Inferior parietal cortex (tissue), 1 donor: ENCODE measurements at regions not wholly inside any gene's neighbourhood (a gene's known extent, or its start where the extent isn't known, plus 50 kb on each side); places are given as distances from the start of the nearest gene placed in this dataset.

Source experiments
- DNase-seq: peaks from one replicate; pipeline ENCODE4 v3.0.0-alpha.2; 2016; ENCODE audit errors: extremely low spot score

- no peak for DNase-seq
These were observed 64.9 kb upstream of the GALNT9 start for GRCh38 chr12:132393991-132394949.

DNA sequence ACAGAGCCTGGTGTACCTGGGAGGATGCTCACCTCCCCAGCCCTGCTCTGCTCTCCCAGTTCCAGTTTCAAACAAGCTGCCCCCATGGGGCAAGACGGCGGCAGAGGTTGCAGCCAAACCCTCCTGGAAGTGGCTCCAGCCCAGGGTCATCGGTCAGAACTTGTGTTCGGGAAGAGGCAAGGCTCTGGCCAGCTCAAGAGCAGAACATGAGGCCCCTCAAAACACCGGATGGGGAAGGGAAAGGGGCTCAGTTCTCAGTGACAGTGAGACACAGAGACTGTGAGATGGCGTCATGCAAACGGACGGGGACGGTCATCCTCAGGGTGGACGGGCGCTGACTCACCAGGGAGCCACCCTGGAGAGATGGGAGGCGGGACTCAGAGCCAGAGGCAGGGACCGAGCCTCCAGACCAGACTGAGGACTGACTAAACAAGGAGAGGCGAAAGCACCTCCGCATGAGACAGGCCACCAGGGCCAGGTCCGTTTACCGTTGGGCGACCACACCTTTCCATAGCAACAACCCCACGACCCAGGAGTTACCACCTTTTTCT is 63.9 kb upstream of the GALNT9 start:
- no peak for DNase-seq

GRCh38 chr12:132392389-132393244 is 63.2 kb upstream of the GALNT9 start:
- DNase-seq, result no peak

DNA sequence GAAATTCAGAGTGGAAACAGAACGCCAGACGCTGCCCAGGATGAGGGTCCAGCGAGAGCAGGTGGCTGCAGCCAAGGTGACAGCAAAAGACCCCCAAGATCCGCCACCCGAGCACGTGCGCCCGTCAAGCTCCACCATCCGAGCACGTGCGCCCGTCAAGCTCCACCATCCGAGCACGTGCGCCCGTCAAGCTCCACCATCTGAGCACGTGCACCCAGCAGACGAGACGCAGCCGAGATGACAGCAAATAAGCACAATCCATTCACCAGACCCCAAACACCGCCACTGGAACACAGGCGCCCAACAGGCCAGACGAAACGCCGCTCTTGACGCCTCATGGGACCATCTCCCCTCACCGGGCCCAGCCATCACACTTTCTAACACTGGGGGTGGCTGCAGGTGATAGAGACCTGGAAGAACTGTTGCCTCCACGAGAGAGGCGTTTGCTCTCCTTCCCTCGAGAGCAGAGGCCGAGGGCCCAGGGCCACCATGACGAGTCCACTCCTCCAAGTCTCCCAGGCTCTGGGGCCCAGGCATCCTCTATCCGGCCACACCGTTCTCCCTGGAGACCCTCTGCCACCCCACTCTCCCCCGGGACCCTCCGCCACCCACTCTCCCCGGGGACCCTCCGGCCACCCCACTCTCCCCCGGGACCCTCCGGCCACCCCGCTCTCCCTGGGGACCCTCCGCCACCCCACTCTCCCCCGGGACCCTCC is 62.1 kb upstream of the GALNT9 start:
- no peak for DNase-seq

GRCh38 chr12:132390287-132391076 is 61.1 kb upstream of the GALNT9 start:
- no peak for DNase-seq

DNA sequence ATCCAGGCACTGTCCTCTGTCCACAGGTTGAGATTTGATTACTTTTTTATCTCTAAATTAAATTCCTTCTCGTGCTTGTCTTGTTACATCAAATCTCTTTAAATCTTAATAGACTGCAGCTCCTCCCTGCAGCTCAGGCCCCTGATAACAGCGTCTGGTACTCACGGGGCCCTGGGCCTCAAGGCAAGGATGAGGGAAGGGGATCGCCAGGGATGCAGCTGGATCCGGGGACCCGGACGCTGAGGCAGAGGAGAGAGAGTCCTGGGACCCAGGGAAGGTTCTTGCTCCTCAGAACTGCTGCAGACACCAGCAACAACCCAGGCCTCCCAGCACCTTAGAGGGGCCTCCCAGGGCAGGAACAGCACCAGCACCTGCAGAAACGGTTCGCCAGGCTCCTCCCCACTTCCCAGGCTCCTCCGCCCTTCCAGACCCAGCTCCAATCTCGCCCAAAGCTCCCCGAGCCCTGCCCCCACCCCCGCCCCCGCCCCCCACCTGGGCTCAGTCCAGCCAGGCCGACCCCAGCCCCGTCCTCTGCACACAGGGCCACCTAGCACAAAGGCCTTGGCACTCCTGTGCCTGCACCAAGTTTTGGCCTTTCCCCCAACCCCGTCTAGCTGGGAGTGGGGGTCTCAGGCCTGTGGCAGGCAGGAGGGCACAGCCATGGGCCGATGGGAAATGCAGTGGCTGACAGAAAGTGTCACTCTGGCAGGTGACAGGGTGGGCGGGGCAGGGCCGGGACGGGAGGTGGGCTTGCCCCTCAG is 60.3 kb upstream of the GALNT9 start:
- DNase-seq, result no peak

- no peak for DNase-seq
These were observed 59.6 kb upstream of the GALNT9 start for GRCh38 chr12:132389026-132389425.

DNA sequence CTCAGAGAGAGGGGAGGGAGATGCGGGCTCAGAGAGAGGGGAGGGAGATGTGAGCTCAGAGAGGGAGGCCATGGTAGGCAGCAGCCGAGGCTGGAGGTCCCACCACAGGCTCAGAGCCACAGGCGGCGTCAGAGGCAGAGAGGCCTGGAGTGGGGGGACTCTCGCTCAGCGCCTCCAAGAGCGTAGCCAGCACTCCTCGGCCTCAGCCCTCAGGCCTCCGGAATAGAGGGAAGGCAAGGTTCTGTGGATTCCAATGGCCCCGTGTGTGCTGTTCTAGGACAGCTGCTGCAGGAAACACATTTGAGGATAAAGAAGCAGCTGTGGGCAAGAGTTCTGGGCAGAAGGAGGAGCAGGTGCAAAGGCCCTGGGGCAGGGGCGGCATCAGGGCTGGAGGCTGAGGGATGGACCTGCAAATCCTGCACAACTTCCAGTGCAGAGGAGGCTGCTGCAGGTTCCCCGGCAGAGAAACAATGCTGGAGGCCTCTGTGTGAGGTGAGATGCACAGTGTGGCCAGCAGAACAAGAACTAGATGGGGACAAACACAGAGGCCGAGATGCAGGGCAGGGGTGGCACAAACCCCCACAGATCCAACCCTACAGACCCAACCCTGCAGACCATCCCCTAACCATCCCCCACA is 59.1 kb upstream of the GALNT9 start:
- no peak for DNase-seq

DNA sequence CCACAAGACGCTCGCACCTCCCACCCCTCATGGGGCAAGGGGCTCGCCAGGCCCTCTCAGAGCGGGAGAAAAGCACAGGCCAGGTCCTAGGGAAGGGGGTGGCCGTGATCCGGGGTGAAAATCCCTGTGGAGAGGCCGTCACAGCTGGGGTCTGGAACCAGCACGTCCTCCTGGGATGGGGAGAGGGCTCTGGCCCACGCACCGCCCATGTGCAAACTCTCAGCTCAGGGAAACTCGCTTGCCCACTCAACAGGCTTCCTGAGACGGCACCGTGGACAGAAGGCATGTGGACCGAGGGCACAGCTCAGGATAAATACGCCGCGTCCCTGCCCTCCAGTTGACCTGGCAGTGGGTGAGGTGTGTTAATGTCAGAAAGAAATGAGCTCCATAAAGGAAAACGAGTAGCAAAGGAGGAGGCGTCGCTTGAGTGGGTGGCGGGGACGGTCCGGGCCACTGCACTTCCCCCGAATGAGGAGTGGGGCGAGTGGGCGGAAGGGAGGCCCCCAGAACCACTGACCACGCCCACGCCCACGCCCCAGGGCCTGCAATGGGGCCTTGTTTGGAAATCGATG is 57.6 kb upstream of the GALNT9 start:
- no peak for DNase-seq

DNA sequence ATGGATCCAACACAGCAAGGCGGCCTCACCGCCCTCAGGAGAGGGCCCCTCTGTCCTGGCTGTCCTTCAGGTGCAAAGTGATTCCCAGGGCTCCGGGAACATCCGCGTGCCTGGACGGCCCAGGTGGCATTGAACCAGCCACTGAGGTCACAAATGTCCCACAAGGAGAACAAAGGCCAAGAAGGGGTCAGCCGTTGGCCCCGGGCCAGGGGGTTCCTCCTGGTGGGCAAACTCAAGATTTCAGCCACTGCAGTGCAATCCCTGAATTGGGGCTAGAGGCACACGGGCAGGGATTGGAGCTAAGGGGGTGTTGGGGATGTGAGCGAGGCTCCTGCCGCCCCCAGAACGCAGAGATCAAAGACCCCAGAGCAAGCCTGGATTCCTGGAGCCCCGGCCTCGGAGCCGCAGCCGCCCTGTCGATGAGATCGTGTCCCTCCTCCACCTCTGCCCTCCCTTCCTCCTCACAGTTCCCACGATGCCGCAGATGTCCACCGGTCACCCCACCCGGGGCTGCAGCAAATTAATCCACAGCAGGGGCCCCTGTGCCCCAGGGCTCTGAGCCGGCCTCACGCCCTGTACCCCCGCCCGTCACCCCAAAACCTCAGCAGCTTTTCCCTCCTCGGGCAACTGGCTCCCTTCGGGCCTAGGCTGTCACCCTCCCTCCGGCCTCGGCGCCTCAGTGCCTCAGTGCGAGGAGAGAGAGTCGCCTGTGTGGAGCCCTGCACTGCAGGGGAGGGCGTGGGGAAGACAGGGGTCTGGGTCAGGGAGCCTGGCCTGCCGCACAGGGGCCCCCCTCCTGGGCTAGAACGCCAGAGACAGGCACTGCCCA is 56.7 kb upstream of the GALNT9 start:
- DNase-seq, result no peak

DNA sequence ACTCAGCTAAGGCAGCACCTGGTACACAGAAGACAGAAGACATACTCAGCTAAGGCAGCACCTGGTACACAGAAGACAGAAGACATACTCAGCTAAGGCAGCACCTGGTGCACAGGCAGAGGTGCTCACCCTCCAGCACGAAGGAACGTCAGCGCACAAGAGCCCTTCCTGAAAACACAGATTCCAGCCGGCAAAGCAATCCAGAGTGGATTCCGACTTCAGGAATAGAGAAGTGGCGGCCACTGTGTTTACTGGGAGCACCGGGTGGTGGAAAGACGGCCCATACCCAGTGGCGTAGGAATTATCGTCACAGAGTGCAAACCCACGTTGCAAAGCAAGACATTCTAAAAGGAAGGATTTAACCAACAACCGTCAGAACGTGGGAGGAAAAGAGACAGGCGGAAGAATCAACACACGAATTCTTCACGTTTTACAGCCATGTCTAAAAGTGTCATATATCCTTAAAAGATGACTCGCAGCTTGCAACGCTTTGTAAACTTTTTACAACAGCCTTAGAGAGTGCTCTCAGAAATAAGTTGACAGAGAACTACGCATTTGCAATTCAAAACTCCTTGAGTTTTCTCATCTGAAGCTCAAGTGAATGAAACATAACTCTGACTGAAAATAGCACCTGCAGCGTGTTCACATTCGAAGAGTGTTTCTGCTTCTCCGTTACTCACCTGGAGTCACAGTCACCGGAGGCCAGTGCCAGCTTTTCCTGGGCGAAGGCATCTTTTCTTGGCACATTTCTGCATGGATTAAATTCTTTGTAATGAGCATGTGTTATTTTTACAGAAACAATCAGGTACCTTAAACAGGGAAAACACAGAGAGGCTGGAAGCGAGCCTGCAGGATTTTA is 55.8 kb upstream of the GALNT9 start:
- no peak for DNase-seq

GRCh38 chr12:132380641-132381040 is 51.3 kb upstream of the GALNT9 start:
- DNase-seq, result no peak

GRCh38 chr12:132379996-132380395 is 50.6 kb upstream of the GALNT9 start:
- no peak for DNase-seq

- no peak for DNase-seq
These were observed 50.2 kb upstream of the GALNT9 start for GRCh38 chr12:132379576-132379975.
